Gastroesophageal sphincter (tissue), 4 donors: ENCODE measurements at regions not wholly inside any gene's neighbourhood (a gene's known extent, or its start where the extent isn't known, plus 50 kb on each side); places are given as distances from the start of the nearest gene placed in this dataset.

Experiments used
- ATAC-seq: fragments of 150-250 bp; one replicate; pipeline ENCODE4 v1.9.1; 2016; ENCODE audit warnings: mild to moderate bottlenecking, moderate library complexity
- H3K27ac ChIP-seq, 4 donors: fragments of 200-600 bp; sonication (generic) in 3 of 4; 1 replicate in 3 of 4; 2 replicates in 1 of 4; pipeline ENCODE4 v1.5.1; 2016 to 2019
- H3K27me3 ChIP-seq: fragments of 200-600 bp; sonication (generic); one replicate; pipeline ENCODE4 v1.5.1; 2019
- H3K36me3 ChIP-seq, 2 donors: fragments of 200-600 bp; sonication (generic); one replicate each; pipeline ENCODE4 v1.5.1; 2019; ENCODE audit warnings: control low read depth in 1 of 2
- H3K4me1 ChIP-seq, 3 donors: fragments of 200-600 bp; sonication (generic); 1 replicate in 2 of 3; 2 replicates in 1 of 3; pipeline ENCODE4 v1.5.1; 2016 to 2019; ENCODE audit warnings: control low read depth in 2 of 3
- H3K4me3 ChIP-seq, 2 donors: fragments of 200-600 bp; sonication (generic); one replicate each; pipeline ENCODE4 v1.5.1; 2019; ENCODE audit warnings: mild to moderate bottlenecking in 1 of 2, moderate library complexity in 1 of 2
- H3K9me3 ChIP-seq, 3 donors: fragments of 200-600 bp; sonication (generic); one replicate each; pipeline ENCODE4 v1.5.1; 2017 to 2019; ENCODE audit warnings: control low read depth in 2 of 3
- EP300 ChIP-seq: sonication (generic); formaldehyde crosslinking; IDR thresholded peaks from one replicate; pipeline ENCODE4 v1.6.1; 2017; ENCODE audit warnings: antibody characterized with exemption, mild to moderate bottlenecking
- POLR2A ChIP-seq, 2 donors: fragments of 450-650 bp; IDR thresholded peaks; one replicate each; pipeline ENCODE4 v1.6.1; 2017; ENCODE audit warnings: antibody characterized with exemption in 2 of 2, mild to moderate bottlenecking in 2 of 2, moderate library complexity in 1 of 2
- POLR2AphosphoS5 ChIP-seq: sonication (generic); formaldehyde crosslinking; IDR thresholded peaks from one replicate; pipeline ENCODE4 v1.6.1; 2017; ENCODE audit warnings: antibody characterized with exemption
- WGBS, 2 donors: methylation state at CpG; one replicate each; pipeline ENCODE4 v1.1.5; 2018; ENCODE audit warnings: low coverage in 1 of 2; 5-methylcytosine and 5-hydroxymethylcytosine counted together
- TF ChIP-seq, protein P1 (sequence below), 4 experiments: fragments of 200-600 bp in 2 of 4; fragments of 450-650 bp in 2 of 4; sonication (generic) in 1 of 4; IDR thresholded peaks; one replicate each; pipeline ENCODE4 v1.5.1; 2017 to 2019; ENCODE audit warnings: antibody characterized with exemption in 4 of 4, mild to moderate bottlenecking in 2 of 4, moderate library complexity in 2 of 4

DNA sequence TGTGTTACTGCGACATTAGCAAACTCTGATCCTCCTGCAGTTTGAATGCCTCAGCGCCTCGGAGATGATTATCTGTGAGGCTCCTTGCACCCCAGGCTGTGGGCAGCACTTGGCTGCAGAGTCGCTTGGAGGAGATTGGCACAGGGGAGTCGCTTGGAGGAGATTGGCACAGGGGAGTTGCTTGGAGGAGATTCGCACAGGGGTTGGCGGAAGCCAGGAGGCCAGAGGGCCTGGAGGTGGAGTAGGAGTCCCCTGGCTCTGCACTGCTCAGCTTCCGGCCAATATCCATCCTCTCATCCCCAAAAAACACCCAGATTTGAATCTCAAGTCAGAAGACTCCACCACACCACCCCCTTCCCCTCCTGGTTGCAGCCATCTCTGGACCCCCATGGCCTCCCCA lies 192.6 kb upstream of the NECTIN1 start:
- Histone ChIP-seq H3K36me3 (no peaks in the 10 kb centered on the region), H3K4me1 (no peaks in the 10 kb centered on the region), H3K27ac (no peak overlapping the region), H3K27me3 (peaks cover 75% of the 10 kb centered on the region), H3K4me3 (no peak overlapping the region), H3K9me3 (no peaks in the 10 kb centered on the region)
- 100% methylated on average over 1 of the region's 8 CpGs for WGBS, 2 donors
- TF ChIP-seq POLR2AphosphoS5 (no peak), POLR2A (IDR thresholded peaks at IDR 0.05) (no peak), EP300 (no peak)
- TF ChIP-seq, protein P1, sequence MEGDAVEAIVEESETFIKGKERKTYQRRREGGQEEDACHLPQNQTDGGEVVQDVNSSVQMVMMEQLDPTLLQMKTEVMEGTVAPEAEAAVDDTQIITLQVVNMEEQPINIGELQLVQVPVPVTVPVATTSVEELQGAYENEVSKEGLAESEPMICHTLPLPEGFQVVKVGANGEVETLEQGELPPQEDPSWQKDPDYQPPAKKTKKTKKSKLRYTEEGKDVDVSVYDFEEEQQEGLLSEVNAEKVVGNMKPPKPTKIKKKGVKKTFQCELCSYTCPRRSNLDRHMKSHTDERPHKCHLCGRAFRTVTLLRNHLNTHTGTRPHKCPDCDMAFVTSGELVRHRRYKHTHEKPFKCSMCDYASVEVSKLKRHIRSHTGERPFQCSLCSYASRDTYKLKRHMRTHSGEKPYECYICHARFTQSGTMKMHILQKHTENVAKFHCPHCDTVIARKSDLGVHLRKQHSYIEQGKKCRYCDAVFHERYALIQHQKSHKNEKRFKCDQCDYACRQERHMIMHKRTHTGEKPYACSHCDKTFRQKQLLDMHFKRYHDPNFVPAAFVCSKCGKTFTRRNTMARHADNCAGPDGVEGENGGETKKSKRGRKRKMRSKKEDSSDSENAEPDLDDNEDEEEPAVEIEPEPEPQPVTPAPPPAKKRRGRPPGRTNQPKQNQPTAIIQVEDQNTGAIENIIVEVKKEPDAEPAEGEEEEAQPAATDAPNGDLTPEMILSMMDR (IDR thresholded peaks at IDR 0.05): no peak
- ATAC-seq: no peak

DNA sequence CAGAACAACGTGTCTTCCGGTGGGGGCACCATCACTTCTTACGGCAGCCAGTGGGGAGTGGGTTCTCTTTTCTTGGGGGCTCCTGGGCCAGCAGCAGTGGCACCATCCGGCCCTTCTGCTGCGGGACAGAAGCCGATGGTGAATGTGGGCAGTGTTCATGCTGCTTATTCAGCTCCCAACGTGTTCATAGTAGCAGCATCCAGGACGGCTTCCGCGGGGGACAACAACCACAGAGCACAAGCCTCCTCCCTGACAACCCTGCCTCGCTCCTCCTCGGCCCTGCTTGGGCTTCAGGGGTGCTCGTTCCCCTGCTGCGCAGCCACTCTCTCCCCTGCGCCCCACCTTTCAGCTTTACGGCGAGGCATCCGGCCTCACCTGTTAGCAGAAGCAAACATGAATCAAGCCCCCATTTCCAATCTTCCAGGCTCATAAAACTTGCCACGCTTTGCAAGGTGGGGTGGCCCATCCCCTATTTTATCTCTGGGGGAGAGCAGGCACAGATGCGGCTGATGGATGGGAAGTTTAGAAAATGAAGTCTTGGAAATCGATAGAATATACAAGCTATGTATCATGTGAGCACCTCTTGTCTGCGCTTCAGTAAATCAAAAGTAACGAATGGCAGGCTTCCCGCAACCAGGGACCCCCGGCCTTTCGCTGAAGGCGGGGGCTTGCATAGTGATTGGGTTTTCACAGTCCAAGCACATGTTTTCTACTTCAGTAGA lies 191.8 kb upstream of the NECTIN1 start:
- no peak for TF ChIP-seq POLR2A (IDR thresholded peaks at IDR 0.05)
- TF ChIP-seq POLR2AphosphoS5: no peak
- TF ChIP-seq EP300: no peak
- TF ChIP-seq, protein P1 (IDR thresholded peaks at IDR 0.05): no peak
- no peak overlapping the region for H3K27ac ChIP-seq
- ATAC-seq: no peak
- no peaks in the 10 kb centered on the region for H3K4me1 ChIP-seq
- H3K27me3 ChIP-seq: peaks cover 71% of the 10 kb centered on the region
- WGBS, 2 donors: 68 to 69% methylated on average over 10 to 23 of the region's 27 CpGs
- no peaks in the 10 kb centered on the region for H3K9me3 ChIP-seq
- no peaks in the 10 kb centered on the region for H3K36me3 ChIP-seq
- no peak overlapping the region for H3K4me3 ChIP-seq

DNA sequence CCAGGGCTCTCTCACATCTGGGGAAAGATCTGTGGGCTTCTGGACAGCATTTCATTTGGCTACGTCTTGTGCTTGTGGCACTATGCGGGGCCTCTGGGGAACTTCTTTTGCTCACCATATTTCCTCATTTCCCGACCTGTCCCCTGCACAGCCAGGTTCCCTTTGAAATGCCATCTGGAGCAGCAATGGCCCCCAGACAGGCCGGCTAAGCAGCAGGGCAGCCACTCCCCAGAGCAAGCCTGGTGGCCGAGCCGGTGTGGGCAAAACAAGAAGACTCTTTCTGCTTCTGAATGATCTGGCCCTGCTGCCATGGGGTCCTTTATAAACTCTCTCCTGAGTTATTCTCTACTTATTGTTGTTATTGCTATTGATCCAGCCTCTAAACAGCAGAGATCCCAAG lies 190.7 kb upstream of the NECTIN1 start:
- Histone ChIP-seq H3K27me3 (peaks cover 78% of the 10 kb centered on the region), H3K27ac (no peak overlapping the region), H3K36me3 (no peaks in the 10 kb centered on the region), H3K4me1 (no peaks in the 10 kb centered on the region), H3K9me3 (peaks cover 0 to 3% (median 0%) of the 10 kb centered on the region in 3 donors), H3K4me3 (no peak overlapping the region)
- no peak for ATAC-seq
- TF ChIP-seq, protein P1 (IDR thresholded peaks at IDR 0.05): no peak
- TF ChIP-seq POLR2AphosphoS5 (no peak), EP300 (no peak), POLR2A (IDR thresholded peaks at IDR 0.05) (no peak)
- 44 to 83% methylated on average over 1 to 4 of the region's 6 CpGs for WGBS, 2 donors

DNA sequence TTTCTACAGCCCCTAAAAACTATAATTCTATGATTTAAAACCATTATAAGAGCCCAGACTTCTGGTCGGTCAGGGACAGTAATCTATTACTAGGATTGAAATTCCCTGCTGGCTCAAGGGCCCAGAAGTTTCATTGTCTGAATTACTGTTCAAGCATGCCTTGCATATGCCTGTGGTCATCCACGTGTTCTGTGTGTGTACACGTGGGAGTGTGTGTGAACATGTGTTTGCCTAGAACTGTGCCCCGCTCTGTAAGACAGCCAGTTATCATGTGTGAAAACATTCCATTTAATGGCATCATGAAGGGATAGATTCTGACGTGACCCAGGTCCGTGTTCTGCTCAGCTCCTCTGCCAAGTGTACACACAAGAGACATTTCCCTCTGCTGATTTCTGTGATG lies 189.3 kb upstream of the NECTIN1 start:
- TF ChIP-seq POLR2A (IDR thresholded peaks at IDR 0.05): no peak
- TF ChIP-seq, protein P1 (IDR thresholded peaks at IDR 0.05): no peak
- TF ChIP-seq EP300: no peak
- no peak for TF ChIP-seq POLR2AphosphoS5
- peaks cover 0 to 4% (median 0%) of the 10 kb centered on the region in 3 donors for H3K9me3 ChIP-seq
- H3K27ac ChIP-seq: no peak overlapping the region
- no peak for ATAC-seq
- H3K27me3 ChIP-seq: peaks cover 65% of the 10 kb centered on the region
- H3K4me3 ChIP-seq: no peak overlapping the region
- H3K4me1 ChIP-seq: no peaks in the 10 kb centered on the region
- no peaks in the 10 kb centered on the region for H3K36me3 ChIP-seq
- WGBS, 2 donors: 31 to 34% methylated on average over 3 to 4 of the region's 6 CpGs

DNA sequence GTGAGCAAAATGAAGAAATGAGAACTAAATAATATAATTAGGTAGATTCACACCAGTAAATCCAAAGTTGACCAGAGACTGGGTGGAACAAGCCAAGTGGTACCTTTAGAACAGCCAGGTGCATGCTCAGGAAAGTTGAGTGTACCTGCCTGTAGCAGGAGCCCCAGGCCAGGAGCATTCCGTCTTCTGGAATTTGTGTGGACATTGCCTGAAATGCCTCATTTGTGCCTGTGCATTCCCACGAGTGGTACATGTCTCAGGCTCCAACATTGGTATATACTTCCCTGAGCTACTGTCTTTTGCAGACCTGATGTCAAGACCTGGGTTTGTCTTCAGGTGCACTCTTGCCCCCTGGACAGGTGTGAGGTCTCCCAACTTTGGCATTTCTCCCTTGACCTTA lies 187.6 kb upstream of the NECTIN1 start:
- ATAC-seq: no peak

More for the DNA sequence above, 187.6 kb upstream of the NECTIN1 start:
- Histone ChIP-seq H3K4me1 (no peaks in the 10 kb centered on the region), H3K27ac (no peak overlapping the region), H3K27me3 (peaks cover 49% of the 10 kb centered on the region), H3K4me3 (no peak overlapping the region), H3K9me3 (peaks cover 0 to 4% (median 0%) of the 10 kb centered on the region in 3 donors), H3K36me3 (no peaks in the 10 kb centered on the region)
- 58 to 80% methylated on average over 1 to 2 of the region's 2 CpGs for WGBS, 2 donors
- TF ChIP-seq EP300 (no peak), POLR2AphosphoS5 (no peak), POLR2A (IDR thresholded peaks at IDR 0.05) (no peak)
- TF ChIP-seq, protein P1 (IDR thresholded peaks at IDR 0.05): no peak
